Left renal pelvis (tissue), 4 donors: ENCODE measurements at regions not wholly inside any gene's neighbourhood (a gene's known extent, or its start where the extent isn't known, plus 50 kb on each side); places are given as distances from the start of the nearest gene placed in this dataset.
"Not testable (repeated sequence)": the region's sequence is repeated elsewhere in the genome, so short reads cannot be mapped to it uniquely, and the experiment has no call there.

Experiments
- DNase-seq, 4 donors: peaks; one replicate each; pipeline ENCODE4 v3.0.0-alpha.2; 2013; ENCODE audit warnings: low read depth in 4 of 4, low spot score in 3 of 4

GRCh38 chr5:100693481-100693880 lies 158.3 kb downstream of the FAM174A start:
- no peak for DNase-seq

GRCh38 chr5:100694100-100694499 lies 158.9 kb downstream of the FAM174A start:
- DNase-seq = no peak

GRCh38 chr5:100697970-100698369 lies 162.8 kb downstream of the FAM174A start:
- no peak for DNase-seq

- no peak for DNase-seq
Measured at GRCh38 chr5:100706776-100707175, 171.6 kb downstream of the FAM174A start.

GRCh38 chr5:100708645-100709171 lies 173.5 kb downstream of the FAM174A start:
- no peak for DNase-seq

- no peak for DNase-seq
Measured at GRCh38 chr5:100709771-100710170, 174.6 kb downstream of the FAM174A start.

- DNase-seq = not testable (repeated sequence)
Measured at GRCh38 chr5:100714780-100715179, 179.6 kb downstream of the FAM174A start.

GRCh38 chr5:100722657-100723056 lies 180.4 kb downstream of the ST8SIA4 start:
- DNase-seq = no peak

GRCh38 chr5:100723229-100723628 lies 179.9 kb downstream of the ST8SIA4 start:
- no peak for DNase-seq

- DNase-seq = no peak
Measured at GRCh38 chr5:100726116-100726515, 177.0 kb downstream of the ST8SIA4 start.

GRCh38 chr5:100731768-100732167 lies 171.3 kb downstream of the ST8SIA4 start:
- DNase-seq = no peak

GRCh38 chr5:100746730-100747129 lies 156.4 kb downstream of the ST8SIA4 start:
- DNase-seq = no peak

GRCh38 chr5:100749771-100750284 lies 153.3 kb downstream of the ST8SIA4 start:
- no peak for DNase-seq

- no peak for DNase-seq
Measured at GRCh38 chr5:100755435-100755834, 147.6 kb downstream of the ST8SIA4 start.
